PC-3 (cell line): ENCODE measurements at regions not wholly inside any gene's neighbourhood (a gene's known extent, or its start where the extent isn't known, plus 50 kb on each side); places are given as distances from the start of the nearest gene placed in this dataset.

Source experiments
- EZH2 ChIP-seq: fragments of 300-600 bp; sonication (generic); IDR thresholded peaks from one replicate; pipeline ENCODE4 v1.6.1; 2017; ENCODE audit warnings: antibody characterized with exemption, mild to moderate bottlenecking, low read length; ENCODE audit not compliant: unreplicated experiment
- EZH2phosphoT487 ChIP-seq: fragments of 300-600 bp; sonication (generic); IDR thresholded peaks from 2 replicates; pipeline ENCODE4 v1.6.1; 2018; ENCODE audit warnings: mild to moderate bottlenecking, antibody characterized with exemption, low read length, borderline replicate concordance
- TF ChIP-seq, protein P1 (sequence below): fragments of 300-600 bp; sonication (generic); conservative IDR thresholded peaks from 2 replicates; pipeline ENCODE4 v1.5.1; 2017; ENCODE audit warnings: antibody characterized with exemption, low read depth, mild to moderate bottlenecking, low read length

DNA sequence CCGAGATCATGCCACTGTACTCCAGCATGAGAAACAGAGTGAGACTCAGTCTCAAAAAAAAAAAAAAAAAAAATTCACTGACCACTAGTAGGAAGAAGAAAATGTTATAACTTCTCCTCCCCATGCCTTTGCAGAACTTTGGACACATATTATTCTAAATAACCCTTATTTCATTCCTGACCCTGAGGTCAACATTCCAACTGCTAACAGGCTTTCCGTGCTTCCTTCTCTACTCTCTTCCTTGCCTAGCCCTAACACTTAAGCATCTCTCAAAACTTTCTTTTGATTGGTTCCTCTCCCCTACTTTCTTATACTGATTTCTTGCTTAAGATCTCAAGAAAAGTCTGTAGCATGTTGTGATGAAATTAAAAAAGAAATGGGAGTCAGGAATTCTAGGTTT, 146.8 kb downstream of the MEX3B start:
- TF ChIP-seq, protein P1, sequence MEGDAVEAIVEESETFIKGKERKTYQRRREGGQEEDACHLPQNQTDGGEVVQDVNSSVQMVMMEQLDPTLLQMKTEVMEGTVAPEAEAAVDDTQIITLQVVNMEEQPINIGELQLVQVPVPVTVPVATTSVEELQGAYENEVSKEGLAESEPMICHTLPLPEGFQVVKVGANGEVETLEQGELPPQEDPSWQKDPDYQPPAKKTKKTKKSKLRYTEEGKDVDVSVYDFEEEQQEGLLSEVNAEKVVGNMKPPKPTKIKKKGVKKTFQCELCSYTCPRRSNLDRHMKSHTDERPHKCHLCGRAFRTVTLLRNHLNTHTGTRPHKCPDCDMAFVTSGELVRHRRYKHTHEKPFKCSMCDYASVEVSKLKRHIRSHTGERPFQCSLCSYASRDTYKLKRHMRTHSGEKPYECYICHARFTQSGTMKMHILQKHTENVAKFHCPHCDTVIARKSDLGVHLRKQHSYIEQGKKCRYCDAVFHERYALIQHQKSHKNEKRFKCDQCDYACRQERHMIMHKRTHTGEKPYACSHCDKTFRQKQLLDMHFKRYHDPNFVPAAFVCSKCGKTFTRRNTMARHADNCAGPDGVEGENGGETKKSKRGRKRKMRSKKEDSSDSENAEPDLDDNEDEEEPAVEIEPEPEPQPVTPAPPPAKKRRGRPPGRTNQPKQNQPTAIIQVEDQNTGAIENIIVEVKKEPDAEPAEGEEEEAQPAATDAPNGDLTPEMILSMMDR: no peak
- TF ChIP-seq EZH2phosphoT487 (no peak), EZH2 (no peak)
